GM23338 (cell line): ENCODE measurements at regions not wholly inside any gene's neighbourhood (a gene's known extent, or its start where the extent isn't known, plus 50 kb on each side); places are given as distances from the start of the nearest gene placed in this dataset.

Experiments
- ATAC-seq: fragments of 200-7000 bp; cut with Tn5 transposase; 3 replicates; pipeline ENCODE4 v1.9.1; 2020
- DNase-seq: peaks from one replicate; pipeline ENCODE4 v3.0.0-alpha.2; 2015; ENCODE audit warnings: low spot score
- H2AFZ ChIP-seq: fragments of 200-600 bp; sonication (generic); 2 replicates; pipeline ENCODE4 v1.8.0; 2016; ENCODE audit warnings: antibody characterized with exemption, mild to moderate bottlenecking, moderate library complexity
- H3F3A ChIP-seq: fragments of 200-600 bp; sonication (generic); replicated peaks from 2 replicates; pipeline ENCODE4 v1.8.0; 2017; ENCODE audit warnings: antibody characterized with exemption, mixed run types, low read depth
- H3K27ac ChIP-seq: fragments of 200-600 bp; sonication (generic); 2 replicates; pipeline ENCODE4 v1.6.1; 2016; ENCODE audit warnings: low read depth
- H3K27me3 ChIP-seq: fragments of 200-600 bp; sonication (generic); 2 replicates; pipeline ENCODE4 v1.8.0; 2016; ENCODE audit warnings: mild to moderate bottlenecking, mixed run types, moderate library complexity; ENCODE audit not compliant: insufficient read depth
- H3K36me3 ChIP-seq: fragments of 200-600 bp; sonication (generic); 2 replicates; pipeline ENCODE4 v1.8.0; 2016; ENCODE audit warnings: mild to moderate bottlenecking; ENCODE audit not compliant: insufficient read depth
- H3K4me1 ChIP-seq: fragments of 200-600 bp; sonication (generic); 2 replicates; pipeline ENCODE4 v1.8.0; 2016; ENCODE audit warnings: mild to moderate bottlenecking, moderate library complexity; ENCODE audit not compliant: insufficient read depth
- H3K4me2 ChIP-seq: fragments of 200-600 bp; sonication (generic); 2 replicates; pipeline ENCODE4 v1.7.1; 2017; ENCODE audit warnings: mixed run types
- H3K4me3 ChIP-seq: fragments of 200-600 bp; sonication (generic); 2 replicates; pipeline ENCODE4 v1.6.1; 2016; ENCODE audit warnings: mixed run types
- H3K79me2 ChIP-seq: fragments of 200-600 bp; sonication (generic); replicated peaks from 2 replicates; pipeline ENCODE4 v1.8.0; 2017; ENCODE audit warnings: mild to moderate bottlenecking; ENCODE audit not compliant: insufficient read depth
- H3K9me2 ChIP-seq: fragments of 200-600 bp; sonication (generic); 2 replicates; pipeline ENCODE4 v1.8.0; 2017; ENCODE audit not compliant: insufficient read depth
- H4K20me1 ChIP-seq: fragments of 200-600 bp; sonication (generic); replicated peaks from 2 replicates; pipeline ENCODE4 v1.8.0; 2017; ENCODE audit warnings: mild to moderate bottlenecking; ENCODE audit not compliant: insufficient read depth
- H3K27ac Mint-ChIP-seq: 2 replicates; pipeline ENCODE4 v1.8.0; 2020; ENCODE audit warnings: inconsistent platforms, mild to moderate bottlenecking, moderate library complexity, mixed read lengths
- H3K27me3 Mint-ChIP-seq: 3 replicates; pipeline ENCODE4 v1.8.0; 2022; ENCODE audit warnings: low read depth, mild to moderate bottlenecking, moderate library complexity, mixed read lengths, inconsistent platforms; ENCODE audit not compliant: insufficient read depth, poor library complexity
- H3K36me3 Mint-ChIP-seq: 3 replicates; pipeline ENCODE4 v1.8.0; 2021; ENCODE audit warnings: low read depth, mild to moderate bottlenecking, inconsistent platforms, moderate library complexity, mixed read lengths
- H3K4me1 Mint-ChIP-seq: 3 replicates; pipeline ENCODE4 v1.8.0; 2020; ENCODE audit warnings: mild to moderate bottlenecking, inconsistent platforms, mixed read lengths
- H3K4me3 Mint-ChIP-seq: 3 replicates; pipeline ENCODE4 v1.8.0; 2021; ENCODE audit warnings: moderate library complexity, mild to moderate bottlenecking, inconsistent platforms, mixed read lengths
- H3K9me3 Mint-ChIP-seq: 3 replicates; pipeline ENCODE4 v1.8.0; 2020; ENCODE audit warnings: moderate library complexity, mild to moderate bottlenecking, inconsistent platforms, mixed read lengths
- CREB1 ChIP-seq: fragments of 250-450 bp; sonication (Bioruptor Pico); IDR thresholded peaks from 2 replicates; pipeline ENCODE4 v1.5.0; 2020; ENCODE audit warnings: low read depth, mild to moderate bottlenecking, moderate library complexity
- EZH2 ChIP-seq: fragments of 200-600 bp; sonication (generic); IDR thresholded peaks from one replicate; pipeline ENCODE4 v1.8.0; 2017; ENCODE audit warnings: antibody characterized with exemption, mild to moderate bottlenecking, low read depth; ENCODE audit not compliant: unreplicated experiment
- EZH2phosphoT487 ChIP-seq: fragments of 200-600 bp; sonication (generic); IDR thresholded peaks from one replicate; pipeline ENCODE4 v1.8.1; 2018; ENCODE audit warnings: antibody characterized with exemption; ENCODE audit not compliant: unreplicated experiment
- JUNB ChIP-seq: IDR thresholded peaks from one replicate; pipeline ENCODE4 v1.6.1; 2016; ENCODE audit warnings: antibody characterized with exemption; ENCODE audit not compliant: unreplicated experiment
- NANOG ChIP-seq: IDR thresholded peaks from 2 replicates; pipeline ENCODE4 v1.6.1; 2016; ENCODE audit warnings: antibody characterized with exemption, borderline replicate concordance
- POLR2AphosphoS5 ChIP-seq: IDR thresholded peaks from 2 replicates; pipeline ENCODE4 v1.6.1; 2016; ENCODE audit warnings: antibody characterized with exemption, low read depth
- STAT1 ChIP-seq: IDR thresholded peaks from one replicate; pipeline ENCODE4 v1.6.1; 2016; ENCODE audit warnings: antibody characterized with exemption; ENCODE audit not compliant: unreplicated experiment
- ZNF114 ChIP-seq: fragments of 250-450 bp; sonication (Bioruptor Pico); IDR thresholded peaks from 2 replicates; pipeline ENCODE4 v1.5.0; 2020; ENCODE audit warnings: mild to moderate bottlenecking, moderate library complexity
- ZNF331 ChIP-seq: fragments of 250-450 bp; sonication (Bioruptor Pico); IDR thresholded peaks from 2 replicates; pipeline ENCODE4 v1.5.0; 2020; ENCODE audit warnings: low read depth, mild to moderate bottlenecking, moderate library complexity
- TF ChIP-seq, protein P1 (sequence below), 2 experiments: fragments of 200-600 bp in 1 of 2; sonication (generic) in 1 of 2; conservative IDR thresholded peaks; 2 replicates each; pipeline versions ENCODE4 v1.5.1 to v1.6.1; 2016 to 2017; ENCODE audit warnings: antibody characterized with exemption in 2 of 2, low read depth in 2 of 2, mild to moderate bottlenecking in 2 of 2, moderate library complexity in 1 of 2
- TF ChIP-seq, protein P2 (sequence below): fragments of 250-450 bp; sonication (Bioruptor Pico); IDR thresholded peaks from 2 replicates; pipeline ENCODE4 v1.5.0; 2020; ENCODE audit warnings: mild to moderate bottlenecking, moderate library complexity
- TF ChIP-seq, protein P3 (sequence below): IDR thresholded peaks from 2 replicates; pipeline ENCODE4 v1.6.1; 2016; ENCODE audit warnings: antibody characterized with exemption

DNA sequence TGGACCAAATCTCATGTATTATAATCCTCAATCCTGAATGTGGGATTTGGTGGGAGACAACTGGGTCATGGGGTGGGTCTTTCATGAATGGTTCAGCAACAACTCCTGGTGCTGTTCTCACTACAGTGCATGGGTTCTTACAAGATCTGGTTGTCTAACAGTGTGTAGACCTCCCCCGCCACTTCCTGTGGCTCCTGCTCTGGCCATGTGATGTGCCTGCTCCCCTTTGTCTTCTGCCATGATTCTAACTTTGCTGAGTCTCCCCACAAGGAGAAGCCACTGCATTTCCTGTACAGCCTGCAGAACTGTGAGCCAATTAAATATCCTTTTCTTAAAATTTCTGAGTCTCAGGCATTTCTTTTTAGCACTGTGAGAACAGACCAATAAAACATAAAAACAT is 557.5 kb downstream of the GOLGA6L6 start (continued):
- TF ChIP-seq, protein P1, sequence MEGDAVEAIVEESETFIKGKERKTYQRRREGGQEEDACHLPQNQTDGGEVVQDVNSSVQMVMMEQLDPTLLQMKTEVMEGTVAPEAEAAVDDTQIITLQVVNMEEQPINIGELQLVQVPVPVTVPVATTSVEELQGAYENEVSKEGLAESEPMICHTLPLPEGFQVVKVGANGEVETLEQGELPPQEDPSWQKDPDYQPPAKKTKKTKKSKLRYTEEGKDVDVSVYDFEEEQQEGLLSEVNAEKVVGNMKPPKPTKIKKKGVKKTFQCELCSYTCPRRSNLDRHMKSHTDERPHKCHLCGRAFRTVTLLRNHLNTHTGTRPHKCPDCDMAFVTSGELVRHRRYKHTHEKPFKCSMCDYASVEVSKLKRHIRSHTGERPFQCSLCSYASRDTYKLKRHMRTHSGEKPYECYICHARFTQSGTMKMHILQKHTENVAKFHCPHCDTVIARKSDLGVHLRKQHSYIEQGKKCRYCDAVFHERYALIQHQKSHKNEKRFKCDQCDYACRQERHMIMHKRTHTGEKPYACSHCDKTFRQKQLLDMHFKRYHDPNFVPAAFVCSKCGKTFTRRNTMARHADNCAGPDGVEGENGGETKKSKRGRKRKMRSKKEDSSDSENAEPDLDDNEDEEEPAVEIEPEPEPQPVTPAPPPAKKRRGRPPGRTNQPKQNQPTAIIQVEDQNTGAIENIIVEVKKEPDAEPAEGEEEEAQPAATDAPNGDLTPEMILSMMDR (conservative IDR thresholded peaks at IDR 0.05; ENCODE audit: low read depth in 2 of 2), result no peak
- TF ChIP-seq ZNF331 (CRISPR knock-in tag), result no peak
- TF ChIP-seq ZNF114, result no peak

DNA sequence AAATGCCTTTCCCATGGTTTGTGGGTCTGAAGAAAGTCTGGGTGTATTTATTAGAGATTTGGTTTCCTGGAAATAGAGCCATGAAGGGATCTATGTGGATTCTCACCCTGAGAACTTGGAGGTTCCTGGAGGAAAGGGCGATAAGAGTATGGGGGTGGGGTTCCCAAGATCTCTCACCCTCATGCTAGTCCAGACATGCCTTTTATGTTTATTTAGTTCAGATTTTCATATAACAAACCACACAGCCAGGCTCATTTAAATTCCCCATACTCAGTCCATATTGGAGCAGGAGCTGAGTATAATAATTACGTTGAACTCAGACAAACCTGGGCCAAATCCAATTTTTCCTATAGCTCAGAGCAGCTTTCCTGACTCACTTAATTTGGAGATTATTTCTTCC is 566.6 kb downstream of the GOLGA6L6 start:
- Histone ChIP-seq H3K4me2 (no peak overlapping the region), H3K9me2 (no peaks in the 10 kb centered on the region), H3K27ac (no peak overlapping the region), H4K20me1 (no peaks in the 10 kb centered on the region), H3K4me3 (no peak overlapping the region), H3K79me2 (no peaks in the 10 kb centered on the region), H3F3A (no peaks in the 10 kb centered on the region), H3K27me3 (no peaks in the 10 kb centered on the region), H3K4me1 (no peaks in the 10 kb centered on the region), H3K36me3 (no peaks in the 10 kb centered on the region; the same call in 1 of the 2 replicates), H2AFZ (no peak overlapping the region)
- TF ChIP-seq ZNF114 (no peak), CREB1 (CRISPR knock-in tag) (no peak), JUNB (no peak), ZNF331 (CRISPR knock-in tag) (no peak), POLR2AphosphoS5 (no peak), EZH2 (no peak), NANOG (no peak), EZH2phosphoT487 (no peak), STAT1 (no peak)
- TF ChIP-seq, protein P2, sequence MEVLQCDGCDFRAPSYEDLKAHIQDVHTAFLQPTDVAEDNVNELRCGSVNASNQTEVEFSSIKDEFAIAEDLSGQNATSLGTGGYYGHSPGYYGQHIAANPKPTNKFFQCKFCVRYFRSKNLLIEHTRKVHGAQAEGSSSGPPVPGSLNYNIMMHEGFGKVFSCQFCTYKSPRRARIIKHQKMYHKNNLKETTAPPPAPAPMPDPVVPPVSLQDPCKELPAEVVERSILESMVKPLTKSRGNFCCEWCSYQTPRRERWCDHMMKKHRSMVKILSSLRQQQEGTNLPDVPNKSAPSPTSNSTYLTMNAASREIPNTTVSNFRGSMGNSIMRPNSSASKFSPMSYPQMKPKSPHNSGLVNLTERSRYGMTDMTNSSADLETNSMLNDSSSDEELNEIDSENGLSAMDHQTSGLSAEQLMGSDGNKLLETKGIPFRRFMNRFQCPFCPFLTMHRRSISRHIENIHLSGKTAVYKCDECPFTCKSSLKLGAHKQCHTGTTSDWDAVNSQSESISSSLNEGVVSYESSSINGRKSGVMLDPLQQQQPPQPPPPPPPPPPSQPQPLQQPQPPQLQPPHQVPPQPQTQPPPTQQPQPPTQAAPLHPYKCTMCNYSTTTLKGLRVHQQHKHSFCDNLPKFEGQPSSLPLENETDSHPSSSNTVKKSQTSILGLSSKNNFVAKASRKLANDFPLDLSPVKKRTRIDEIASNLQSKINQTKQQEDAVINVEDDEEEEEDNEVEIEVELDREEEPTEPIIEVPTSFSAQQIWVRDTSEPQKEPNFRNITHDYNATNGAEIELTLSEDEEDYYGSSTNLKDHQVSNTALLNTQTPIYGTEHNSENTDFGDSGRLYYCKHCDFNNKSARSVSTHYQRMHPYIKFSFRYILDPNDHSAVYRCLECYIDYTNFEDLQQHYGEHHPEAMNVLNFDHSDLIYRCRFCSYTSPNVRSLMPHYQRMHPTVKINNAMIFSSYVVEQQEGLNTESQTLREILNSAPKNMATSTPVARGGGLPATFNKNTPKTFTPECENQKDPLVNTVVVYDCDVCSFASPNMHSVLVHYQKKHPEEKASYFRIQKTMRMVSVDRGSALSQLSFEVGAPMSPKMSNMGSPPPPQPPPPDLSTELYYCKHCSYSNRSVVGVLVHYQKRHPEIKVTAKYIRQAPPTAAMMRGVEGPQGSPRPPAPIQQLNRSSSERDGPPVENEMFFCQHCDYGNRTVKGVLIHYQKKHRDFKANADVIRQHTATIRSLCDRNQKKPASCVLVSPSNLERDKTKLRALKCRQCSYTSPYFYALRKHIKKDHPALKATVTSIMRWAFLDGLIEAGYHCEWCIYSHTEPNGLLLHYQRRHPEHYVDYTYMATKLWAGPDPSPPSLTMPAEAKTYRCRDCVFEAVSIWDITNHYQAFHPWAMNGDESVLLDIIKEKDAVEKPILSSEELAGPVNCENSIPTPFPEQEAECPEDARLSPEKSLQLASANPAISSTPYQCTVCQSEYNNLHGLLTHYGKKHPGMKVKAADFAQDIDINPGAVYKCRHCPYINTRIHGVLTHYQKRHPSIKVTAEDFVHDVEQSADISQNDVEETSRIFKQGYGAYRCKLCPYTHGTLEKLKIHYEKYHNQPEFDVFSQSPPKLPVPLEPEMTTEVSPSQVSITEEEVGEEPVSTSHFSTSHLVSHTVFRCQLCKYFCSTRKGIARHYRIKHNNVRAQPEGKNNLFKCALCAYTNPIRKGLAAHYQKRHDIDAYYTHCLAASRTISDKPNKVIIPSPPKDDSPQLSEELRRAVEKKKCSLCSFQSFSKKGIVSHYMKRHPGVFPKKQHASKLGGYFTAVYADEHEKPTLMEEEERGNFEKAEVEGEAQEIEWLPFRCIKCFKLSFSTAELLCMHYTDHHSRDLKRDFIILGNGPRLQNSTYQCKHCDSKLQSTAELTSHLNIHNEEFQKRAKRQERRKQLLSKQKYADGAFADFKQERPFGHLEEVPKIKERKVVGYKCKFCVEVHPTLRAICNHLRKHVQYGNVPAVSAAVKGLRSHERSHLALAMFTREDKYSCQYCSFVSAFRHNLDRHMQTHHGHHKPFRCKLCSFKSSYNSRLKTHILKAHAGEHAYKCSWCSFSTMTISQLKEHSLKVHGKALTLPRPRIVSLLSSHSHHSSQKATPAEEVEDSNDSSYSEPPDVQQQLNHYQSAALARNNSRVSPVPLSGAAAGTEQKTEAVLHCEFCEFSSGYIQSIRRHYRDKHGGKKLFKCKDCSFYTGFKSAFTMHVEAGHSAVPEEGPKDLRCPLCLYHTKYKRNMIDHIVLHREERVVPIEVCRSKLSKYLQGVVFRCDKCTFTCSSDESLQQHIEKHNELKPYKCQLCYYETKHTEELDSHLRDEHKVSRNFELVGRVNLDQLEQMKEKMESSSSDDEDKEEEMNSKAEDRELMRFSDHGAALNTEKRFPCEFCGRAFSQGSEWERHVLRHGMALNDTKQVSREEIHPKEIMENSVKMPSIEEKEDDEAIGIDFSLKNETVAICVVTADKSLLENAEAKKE (CRISPR knock-in tag), result no peak
- TF ChIP-seq, protein P3, sequence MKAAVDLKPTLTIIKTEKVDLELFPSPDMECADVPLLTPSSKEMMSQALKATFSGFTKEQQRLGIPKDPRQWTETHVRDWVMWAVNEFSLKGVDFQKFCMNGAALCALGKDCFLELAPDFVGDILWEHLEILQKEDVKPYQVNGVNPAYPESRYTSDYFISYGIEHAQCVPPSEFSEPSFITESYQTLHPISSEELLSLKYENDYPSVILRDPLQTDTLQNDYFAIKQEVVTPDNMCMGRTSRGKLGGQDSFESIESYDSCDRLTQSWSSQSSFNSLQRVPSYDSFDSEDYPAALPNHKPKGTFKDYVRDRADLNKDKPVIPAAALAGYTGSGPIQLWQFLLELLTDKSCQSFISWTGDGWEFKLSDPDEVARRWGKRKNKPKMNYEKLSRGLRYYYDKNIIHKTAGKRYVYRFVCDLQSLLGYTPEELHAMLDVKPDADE, result no peak
- H3K4me3 Mint-ChIP-seq, result no peak overlapping the region
- peaks cover 28% of the 10 kb centered on the region; the same call in 2 of the 3 replicates for H3K36me3 Mint-ChIP-seq
- no peak overlapping the region for H3K27ac Mint-ChIP-seq
- H3K27me3 Mint-ChIP-seq, result peaks cover 2% of the 10 kb centered on the region
- DNase-seq (no peak), ATAC-seq (no peak)
- peaks cover 98% of the 10 kb centered on the region for H3K9me3 Mint-ChIP-seq
- no peaks in the 10 kb centered on the region for H3K4me1 Mint-ChIP-seq
